CD4-positive, alpha-beta memory T cell (primary cell): ENCODE measurements at regions not wholly inside any gene's neighbourhood (a gene's known extent, or its start where the extent isn't known, plus 50 kb on each side); places are given as distances from the start of the nearest gene placed in this dataset.
A peak's percentile ranks its signal among the peaks of the same experiment; 100 is the strongest.
"Not testable (repeated sequence)": the region's sequence is repeated elsewhere in the genome, so short reads cannot be mapped to it uniquely, and the experiment has no call there.

Experiments
- CTCF ChIA-PET: fragments of 350-600 bp; sonication (Branson Sonifier 250); formaldehyde crosslinking; loops from one replicate; lab custom pipeline; 2021; ENCODE audit warnings: inconsistent platforms; ENCODE audit not compliant: partially characterized antibody; lab: Charles Lee
- POLR2A ChIA-PET: fragments of 350-600 bp; sonication (Branson Sonifier 250); formaldehyde crosslinking; loops from one replicate; lab custom pipeline; 2021; ENCODE audit not compliant: partially characterized antibody; lab: Charles Lee
- DNase-seq, 5 donors: peaks; one replicate each; pipeline versions ENCODE4 v3.0.0 to v3.0.0-alpha.2; 2020 to 2022; ENCODE audit warnings: mixed read lengths in 1 of 5
- H3K27ac ChIP-seq: one replicate; pipeline ENCODE4 v1.7.0; 2013; ENCODE audit warnings: low read depth, low read length
- H3K27me3 ChIP-seq: 2 replicates; pipeline ENCODE4 v1.7.0; 2013; ENCODE audit warnings: mild to moderate bottlenecking, low read length, moderate library complexity; ENCODE audit not compliant: insufficient read depth
- H3K36me3 ChIP-seq: 2 replicates; pipeline ENCODE4 v1.7.0; 2013; ENCODE audit warnings: mild to moderate bottlenecking, low read length, moderate library complexity; ENCODE audit not compliant: insufficient read depth
- H3K4me1 ChIP-seq: 2 replicates; pipeline ENCODE4 v1.7.0; 2013; ENCODE audit warnings: mild to moderate bottlenecking, low read length, moderate library complexity; ENCODE audit not compliant: insufficient read depth
- H3K4me3 ChIP-seq, 2 donors: one replicate each; pipeline ENCODE4 v1.7.0; 2013; ENCODE audit warnings: low read length in 2 of 2, mild to moderate bottlenecking in 1 of 2
- H3K9me3 ChIP-seq, 2 donors: one replicate each; pipeline ENCODE4 v1.7.0; 2013; ENCODE audit warnings: low read length in 2 of 2, control low read depth in 1 of 2; ENCODE audit not compliant: control insufficient read depth in 1 of 2
- H3K27ac Mint-ChIP-seq, 7 donors: one replicate each; pipeline ENCODE4 v1.8.0; 2020 to 2021; ENCODE audit warnings: mixed read lengths in 7 of 7, mild to moderate bottlenecking in 6 of 7, inconsistent platforms in 3 of 7, moderate library complexity in 3 of 7
- H3K27me3 Mint-ChIP-seq, 2 donors: one replicate each; pipeline ENCODE4 v1.8.0; 2020 to 2021; ENCODE audit warnings: mixed read lengths in 2 of 2
- H3K36me3 Mint-ChIP-seq, 2 donors: one replicate each; pipeline ENCODE4 v1.8.0; 2020 to 2021; ENCODE audit warnings: mixed read lengths in 2 of 2, inconsistent platforms in 1 of 2, mild to moderate bottlenecking in 1 of 2
- H3K4me1 Mint-ChIP-seq, 4 donors: one replicate each; pipeline ENCODE4 v1.8.0; 2020 to 2021; ENCODE audit warnings: mixed read lengths in 4 of 4, mild to moderate bottlenecking in 1 of 4
- H3K4me3 Mint-ChIP-seq, 8 donors: one replicate each; pipeline ENCODE4 v1.8.0; 2020 to 2021; ENCODE audit warnings: mixed read lengths in 8 of 8, mild to moderate bottlenecking in 7 of 8, moderate library complexity in 6 of 8, inconsistent platforms in 3 of 8
- H3K9me3 Mint-ChIP-seq, 8 donors: one replicate each; pipeline ENCODE4 v1.8.0; 2020 to 2021; ENCODE audit warnings: mixed read lengths in 8 of 8, mild to moderate bottlenecking in 5 of 8, inconsistent platforms in 3 of 8, moderate library complexity in 1 of 8
- intact Hi-C: fragments of 100-400 bp; cut with micrococcal nuclease; formaldehyde crosslinking; loops from one replicate; pipeline ENCODE4 v1.15.1; 2023

DNA sequence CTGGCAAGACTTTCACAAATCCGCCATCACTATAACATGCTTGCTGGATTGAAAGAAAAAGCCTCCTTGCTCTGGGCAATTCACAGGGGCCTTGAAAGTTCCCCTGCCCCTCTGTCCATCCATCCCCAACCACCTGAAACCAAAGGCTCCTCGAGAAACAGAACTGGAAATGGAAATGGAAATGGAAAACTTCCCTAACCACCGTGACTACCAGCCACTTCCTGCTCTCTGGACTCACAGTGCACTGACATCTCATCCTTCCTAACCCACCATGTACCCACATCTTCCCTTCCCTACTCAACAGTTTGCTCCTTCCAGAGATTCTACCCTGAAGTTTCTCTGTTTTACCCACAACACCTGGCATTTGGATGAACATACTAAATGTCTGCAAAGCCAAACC lies 603.6 kb upstream of the DIPK2B start:
- Mint-ChIP-seq H3K9me3 (no peaks in the 10 kb centered on the region), H3K36me3 (no peaks in the 10 kb centered on the region), H3K4me1 (peaks cover 30 to 76% (median 55%) of the 10 kb centered on the region in 4 donors), H3K27me3 (no peaks in the 10 kb centered on the region), H3K27ac (peak overlapping the region; percentile 27 to 79 (median 61)), H3K4me3 (peak overlapping the region in 4 of 8 donors; percentile 11 to 49 (median 24))
- Histone ChIP-seq H3K9me3 (no peaks in the 10 kb centered on the region), H3K36me3 (no peaks in the 10 kb centered on the region), H3K4me3 (no peak overlapping the region), H3K27me3 (no peaks in the 10 kb centered on the region), H3K4me1 (peaks cover 86% of the 10 kb centered on the region), H3K27ac (no peak overlapping the region)
- no peak for DNase-seq
- intact Hi-C loops, result loop anchor here (10.0 kb wide), 2 partner anchors 49 to 521 kb away; no protein-coding TSS in a partner anchor
- ChIA-PET CTCF (no interaction called here), POLR2A (no interaction called here)

- Mint-ChIP-seq H3K4me3 (peak overlapping the region in 3 of 8 donors; percentile 2 to 61 (median 42)), H3K36me3 (no peaks in the 10 kb centered on the region), H3K4me1 (peaks cover 35 to 76% (median 55%) of the 10 kb centered on the region in 4 donors), H3K27ac (peak overlapping the region in 5 of 7 donors; percentile 27 to 77 (median 59)), H3K9me3 (no peaks in the 10 kb centered on the region), H3K27me3 (no peaks in the 10 kb centered on the region)
- Histone ChIP-seq H3K4me3 (no peak overlapping the region), H3K9me3 (no peaks in the 10 kb centered on the region), H3K27ac (no peak overlapping the region), H3K27me3 (no peaks in the 10 kb centered on the region), H3K4me1 (peaks cover 82% of the 10 kb centered on the region), H3K36me3 (no peaks in the 10 kb centered on the region)
- ChIA-PET CTCF (interaction anchor here (1.5 to 3.5 kb wide), 6 partner anchors 8 to 572 kb away, joined by 3 to 66 read pairs (median 16); no protein-coding TSS in a partner anchor), POLR2A (interaction anchor here (3.4 to 5.3 kb wide), 3 partner anchors 33 to 44 kb away, joined by 20 to 46 read pairs (median 23); no protein-coding TSS in a partner anchor)
- no peak for DNase-seq
- intact Hi-C loops, result loop anchor here (10.0 kb wide), 2 partner anchors 49 to 521 kb away; no protein-coding TSS in a partner anchor
These were observed 602.8 kb upstream of the DIPK2B start for GRCh38 chrX:45803383-45803921.

DNA sequence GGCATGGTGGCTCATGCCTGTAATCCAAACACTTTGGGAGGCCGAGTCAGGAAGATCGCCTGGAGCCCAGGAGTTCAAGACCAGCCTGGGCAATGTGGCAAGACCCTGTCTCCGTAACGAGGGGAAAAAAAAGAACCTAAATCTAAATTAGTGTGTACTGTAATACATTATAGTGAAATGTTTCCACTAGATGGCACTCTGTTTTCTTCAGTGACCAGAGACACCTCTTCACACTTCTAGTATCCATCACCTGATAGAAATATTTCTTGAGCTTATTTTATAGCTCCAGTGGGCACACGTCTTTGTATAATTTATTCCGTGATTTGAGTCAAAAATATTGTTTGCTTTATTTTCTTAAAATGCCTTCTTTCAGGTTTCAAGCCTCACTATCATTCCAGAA lies 600.9 kb upstream of the DIPK2B start:
- ChIA-PET POLR2A (interaction anchor here (0.6 to 5.3 kb wide), 15 partner anchors 8 to 286 kb away, joined by 3 to 46 read pairs (median 5); no protein-coding TSS in a partner anchor), CTCF (interaction anchor here (0.6 to 3.5 kb wide), 31 partner anchors 9 to 789 kb away, joined by 3 to 66 read pairs (median 4); no protein-coding TSS in a partner anchor)
- no peaks in the 10 kb centered on the region for H3K27me3 Mint-ChIP-seq
- intact Hi-C loops, result loop anchor here (1.0 to 10.0 kb wide), 6 partner anchors 30 to 575 kb away; no protein-coding TSS in a partner anchor
- H3K4me3 ChIP-seq, result no peak overlapping the region
- peak overlapping the region; percentile 45 to 88 (median 76) for H3K27ac Mint-ChIP-seq
- H3K9me3 Mint-ChIP-seq, result no peaks in the 10 kb centered on the region
- no peaks in the 10 kb centered on the region for H3K36me3 ChIP-seq
- H3K4me1 ChIP-seq, result peaks cover 84% of the 10 kb centered on the region
- no peaks in the 10 kb centered on the region for H3K36me3 Mint-ChIP-seq
- DNase-seq, result peak in 4 of 5 donors; percentile 41 to 51 (median 46)
- peak overlapping the region; percentile 54 to 84 (median 69) for H3K4me3 Mint-ChIP-seq
- H3K4me1 Mint-ChIP-seq, result peaks cover 41 to 70% (median 54%) of the 10 kb centered on the region in 4 donors
- no peaks in the 10 kb centered on the region for H3K9me3 ChIP-seq
- no peaks in the 10 kb centered on the region for H3K27me3 ChIP-seq
- peak overlapping the region; percentile 47 for H3K27ac ChIP-seq

DNA sequence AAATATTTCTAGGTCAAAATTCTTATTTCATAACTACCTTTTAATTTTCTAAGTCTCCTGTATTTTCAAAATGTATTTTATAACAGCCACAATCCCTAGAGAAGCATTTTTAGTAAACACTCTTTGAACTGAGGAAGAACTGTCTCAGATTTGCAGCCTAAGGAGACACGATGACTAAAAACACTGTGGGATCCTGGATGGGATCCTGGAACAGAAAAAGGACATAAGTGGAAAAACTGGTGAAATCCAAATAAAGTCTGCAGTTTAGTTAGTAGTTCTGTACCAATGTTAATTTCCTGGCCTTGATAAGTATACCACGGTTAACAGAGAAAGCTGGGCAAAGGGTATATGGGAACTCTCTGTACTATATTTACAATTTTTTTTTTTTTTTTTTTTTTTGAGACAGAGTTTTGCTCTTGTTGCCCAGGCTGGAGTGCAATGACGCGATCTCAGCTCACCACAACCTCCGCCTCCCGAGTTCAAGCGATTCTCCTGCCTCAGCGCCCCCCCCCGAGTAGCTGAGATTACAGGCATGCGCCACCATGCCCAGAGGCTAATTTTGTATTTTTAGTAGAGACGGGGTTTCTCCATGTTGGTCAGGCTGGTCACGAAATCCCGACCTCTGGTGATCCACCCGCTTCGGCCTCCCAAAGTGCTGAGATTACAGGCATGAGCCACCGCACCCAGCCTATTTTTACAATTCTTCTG lies 600.2 kb upstream of the DIPK2B start:
- not testable (repeated sequence) for H3K27me3 ChIP-seq, H3K36me3 ChIP-seq, H3K36me3 Mint-ChIP-seq, H3K9me3 ChIP-seq, H3K27me3 Mint-ChIP-seq, H3K4me3 ChIP-seq, H3K9me3 Mint-ChIP-seq
- Mint-ChIP-seq H3K27ac (peak overlapping the region; percentile 66 to 88 (median 76)), H3K4me3 (peak overlapping the region; percentile 54 to 84 (median 69)), H3K4me1 (peaks cover 40 to 70% (median 54%) of the 10 kb centered on the region in 4 donors)
- Histone ChIP-seq H3K4me1 (peaks cover 84% of the 10 kb centered on the region), H3K27ac (peak overlapping the region; percentile 47)
- intact Hi-C loops, result loop anchor here (1.0 to 10.0 kb wide), 6 partner anchors 30 to 575 kb away; no protein-coding TSS in a partner anchor
- ChIA-PET CTCF (interaction anchor here (0.8 to 3.5 kb wide), 11 partner anchors 14 to 575 kb away, joined by 3 to 66 read pairs (median 6); no protein-coding TSS in a partner anchor), POLR2A (interaction anchor here (0.6 to 5.3 kb wide), 12 partner anchors 31 to 181 kb away, joined by 3 to 46 read pairs (median 7); no protein-coding TSS in a partner anchor)
- peak; percentile 50 to 84 (median 63) for DNase-seq

GRCh38 chrX:45799576-45799975 lies 598.9 kb upstream of the DIPK2B start:
- ChIA-PET POLR2A (interaction anchor here (1.4 to 5.3 kb wide), 5 partner anchors 29 to 51 kb away, joined by 5 to 46 read pairs (median 9); no protein-coding TSS in a partner anchor), CTCF (interaction anchor here (1.2 to 3.0 kb wide), 2 partner anchors 41 to 43 kb away, joined by 4 to 19 read pairs; no protein-coding TSS in a partner anchor)
- Mint-ChIP-seq H3K9me3 (no peaks in the 10 kb centered on the region), H3K36me3 (no peaks in the 10 kb centered on the region), H3K4me3 (peak overlapping the region; percentile 63 to 84 (median 77)), H3K27ac (peak overlapping the region; percentile 79 to 86 (median 84)), H3K27me3 (no peaks in the 10 kb centered on the region), H3K4me1 (peaks cover 38 to 76% (median 53%) of the 10 kb centered on the region in 4 donors)
- intact Hi-C loops, result loop anchor here (5.0 kb wide), 1 partner anchor 282 kb away; no protein-coding TSS in a partner anchor
- no peaks in the 10 kb centered on the region for H3K36me3 ChIP-seq
- peaks cover 84% of the 10 kb centered on the region for H3K4me1 ChIP-seq
- peak overlapping the region; percentile 54 for H3K27ac ChIP-seq
- DNase-seq, result no peak
- no peaks in the 10 kb centered on the region for H3K27me3 ChIP-seq
- no peaks in the 10 kb centered on the region for H3K9me3 ChIP-seq
- peak overlapping the region in 1 of 2 donors; percentile 17 for H3K4me3 ChIP-seq

DNA sequence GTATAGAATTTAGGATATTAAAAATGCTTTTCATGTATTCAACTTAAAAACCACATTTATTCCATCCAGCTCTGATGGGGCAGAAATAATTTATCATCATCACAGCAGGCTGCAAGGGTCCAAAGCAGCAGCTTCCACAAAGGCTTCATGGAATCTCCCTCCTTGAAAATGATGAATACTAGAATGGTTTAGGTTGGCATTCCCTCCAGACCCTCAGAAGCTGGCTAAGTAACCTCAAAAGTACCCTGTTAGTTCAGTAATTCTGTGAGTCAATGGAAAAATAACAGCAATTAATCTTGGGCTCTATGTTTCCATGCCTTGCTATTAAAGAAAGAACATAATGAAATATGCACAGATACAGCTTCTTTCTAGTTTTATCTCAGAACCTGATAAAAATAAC lies 594.9 kb upstream of the DIPK2B start:
- H3K27me3 ChIP-seq, result no peaks in the 10 kb centered on the region
- peaks cover 28 to 66% (median 42%) of the 10 kb centered on the region in 4 donors for H3K4me1 Mint-ChIP-seq
- intact Hi-C loops, result loop anchor here (5.0 kb wide), 1 partner anchor 278 kb away; no protein-coding TSS in a partner anchor
- peaks cover 0 to 1% of the 10 kb centered on the region in 2 donors for H3K36me3 Mint-ChIP-seq
- H3K4me3 ChIP-seq, result no peak overlapping the region
- H3K27ac Mint-ChIP-seq, result peak overlapping the region in 1 of 7 donors; percentile 27
- no peak overlapping the region for H3K27ac ChIP-seq
- ChIA-PET CTCF (interaction anchor here (1.5 kb wide), 1 partner anchor 56 kb away, joined by 4 read pairs; no protein-coding TSS in a partner anchor), POLR2A (interaction anchor here (0.8 to 3.2 kb wide), 3 partner anchors 11 to 37 kb away, joined by 3 to 15 read pairs (median 3); no protein-coding TSS in a partner anchor)
- peak overlapping the region in 1 of 8 donors; percentile 12 for H3K4me3 Mint-ChIP-seq
- H3K36me3 ChIP-seq, result no peaks in the 10 kb centered on the region
- H3K4me1 ChIP-seq, result peaks cover 58% of the 10 kb centered on the region
- H3K27me3 Mint-ChIP-seq, result no peaks in the 10 kb centered on the region
- DNase-seq, result no peak
- H3K9me3 ChIP-seq, result no peaks in the 10 kb centered on the region
- peaks cover 0 to 2% (median 0%) of the 10 kb centered on the region in 8 donors for H3K9me3 Mint-ChIP-seq
